ENCODE measurements at regions not wholly inside any gene's neighbourhood (a gene's known extent, or its start where the extent isn't known, plus 50 kb on each side); places are given as distances from the start of the nearest gene placed in this dataset.

DNA sequence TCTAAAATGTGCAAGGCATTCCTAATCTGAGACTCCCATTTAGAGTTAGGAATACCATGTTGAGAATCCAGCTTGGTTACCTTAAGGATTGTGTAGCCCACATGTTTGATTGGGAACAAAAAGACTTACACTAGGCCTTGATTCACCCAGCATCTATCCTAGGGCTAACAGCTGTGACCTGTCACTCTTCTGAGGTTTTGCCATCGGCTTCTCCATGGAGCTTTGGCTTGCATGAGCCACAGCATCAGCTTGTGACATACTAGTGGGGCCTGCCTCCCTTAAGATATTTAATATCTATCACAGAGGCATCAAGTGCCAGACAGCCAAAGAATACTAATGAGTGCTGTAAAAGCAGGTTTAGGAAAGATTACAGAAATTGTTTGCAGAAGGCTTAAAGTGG, 241.3 kb upstream of the UBE2E3 start:
- no peak for DNase-seq

DNA sequence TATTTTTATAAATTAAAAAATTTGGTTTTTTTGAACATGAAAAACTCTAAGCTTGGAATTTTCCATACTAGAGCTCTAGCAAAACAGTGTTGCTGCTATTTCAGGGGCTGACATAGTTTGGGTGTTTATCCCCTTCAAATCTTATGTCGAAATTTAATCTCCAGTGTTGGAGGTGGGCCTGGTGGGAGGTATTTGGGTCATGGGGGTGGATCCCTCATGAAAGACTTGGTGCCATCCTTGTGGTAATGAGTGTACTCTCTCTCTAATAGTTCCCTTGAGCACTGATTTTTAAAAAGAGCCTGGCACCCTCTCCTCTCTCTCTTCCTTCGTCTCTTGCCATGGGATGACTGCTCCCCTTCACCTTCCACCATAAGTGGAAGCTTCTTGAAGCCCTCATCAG, 244.6 kb upstream of the UBE2E3 start:
- no peak for DNase-seq

DNA sequence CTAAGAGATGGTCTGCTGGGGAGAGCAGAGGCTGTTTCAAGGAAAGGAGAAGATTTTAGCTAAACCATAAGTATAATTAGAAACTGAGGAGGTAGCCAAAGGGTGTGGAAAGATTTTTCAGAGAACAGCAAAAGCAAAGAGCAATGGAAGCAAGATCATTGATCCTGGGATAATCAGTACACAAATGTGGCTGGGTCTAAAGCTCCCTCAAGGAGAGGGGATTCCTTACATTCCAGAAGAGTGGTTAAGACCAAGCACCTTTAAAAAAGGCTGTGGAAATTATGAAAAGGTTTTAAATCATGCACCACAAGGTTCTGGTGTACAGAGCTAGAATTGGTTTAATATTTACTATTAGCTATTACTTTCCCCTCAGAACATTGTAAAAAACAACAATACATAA, 246.0 kb upstream of the UBE2E3 start:
- DNase-seq: no peak

DNA sequence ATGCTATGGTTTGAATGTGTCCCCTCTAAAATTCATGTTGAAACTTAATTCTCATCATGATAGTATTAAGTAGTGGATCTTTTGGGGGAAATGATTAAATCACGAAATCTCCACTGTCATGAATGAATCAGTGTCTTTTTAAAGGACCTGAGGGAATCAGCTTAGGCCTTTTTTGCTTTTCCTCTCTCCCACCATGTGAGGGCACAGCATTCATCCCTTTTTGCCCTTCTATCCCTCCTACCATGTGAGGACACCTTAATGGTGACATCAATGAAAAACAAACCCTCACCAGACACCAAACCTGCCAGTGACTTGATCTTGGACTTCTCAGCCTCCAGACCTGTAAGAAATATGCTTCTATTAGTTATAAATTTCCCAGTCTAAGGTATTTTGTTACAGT, 247.1 kb upstream of the UBE2E3 start:
- no peak for DNase-seq

DNA sequence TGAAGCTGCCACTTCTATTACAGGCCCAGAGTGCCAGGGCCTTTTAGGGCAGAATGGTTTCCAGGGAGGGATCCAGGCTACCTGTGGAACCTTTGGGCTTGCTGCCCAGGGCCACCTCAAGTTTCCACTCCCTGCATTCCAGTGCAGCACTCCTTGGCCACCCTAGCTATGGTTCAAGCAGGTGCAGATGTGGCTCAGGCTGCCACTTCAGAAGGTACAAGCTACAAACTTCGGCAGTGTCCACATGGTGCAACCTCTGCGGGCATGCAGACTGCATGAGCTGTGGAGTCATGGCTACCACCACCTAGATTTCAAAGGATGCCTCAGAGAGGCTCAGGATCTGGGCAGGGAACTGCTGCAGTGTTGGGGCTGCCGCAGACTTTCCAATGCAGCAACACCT, 248.1 kb upstream of the UBE2E3 start:
- DNase-seq: no peak

DNA sequence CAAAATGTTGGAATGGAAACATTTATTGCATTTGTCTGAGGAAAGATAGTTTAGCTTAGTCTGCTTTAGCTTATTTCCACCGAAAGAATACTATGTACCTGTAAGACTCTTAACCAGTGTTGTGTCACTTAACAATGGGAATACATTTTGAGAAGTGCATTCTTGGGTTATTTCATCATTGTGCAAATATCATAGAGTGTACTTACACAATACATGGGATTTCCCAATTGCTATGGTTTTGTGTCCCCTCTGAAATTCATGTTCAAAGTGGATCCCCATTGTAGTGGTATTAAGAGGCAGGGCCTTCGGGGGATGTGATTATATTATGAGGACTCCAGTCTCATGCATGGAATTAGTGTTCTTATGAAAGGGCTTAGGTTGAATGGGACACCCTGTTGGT, 249.4 kb upstream of the UBE2E3 start:
- DNase-seq: no peak

DNA sequence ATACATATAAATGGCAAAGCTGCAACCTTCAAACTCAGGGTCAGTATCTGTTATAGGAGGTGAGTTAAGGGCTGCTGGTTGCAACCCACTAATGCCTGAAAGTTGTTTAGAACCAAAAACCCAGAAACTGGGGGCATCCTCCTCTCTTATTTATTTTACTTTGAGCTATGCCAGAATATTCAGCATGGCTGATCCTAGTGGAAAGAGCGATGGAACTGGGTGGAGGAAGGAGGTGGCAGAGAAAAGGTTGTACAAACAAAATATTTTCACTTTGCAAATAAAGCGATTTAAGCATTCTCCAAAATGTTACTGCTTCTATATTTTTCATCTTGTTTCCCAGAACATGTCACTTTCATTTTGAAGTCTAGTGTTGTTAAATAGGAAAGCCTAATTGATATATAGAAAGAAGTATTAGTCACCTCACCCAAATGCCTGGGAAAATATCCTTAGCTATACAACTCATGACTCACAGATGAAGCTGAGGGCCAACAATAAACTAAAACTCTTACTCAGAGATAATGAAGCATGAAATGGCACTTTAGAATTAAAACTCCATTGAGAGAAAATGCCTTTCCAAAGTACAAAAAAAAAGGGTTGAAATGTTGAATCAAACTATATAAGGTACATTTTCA, 251.4 kb upstream of the UBE2E3 start:
- DNase-seq: no peak

DNA sequence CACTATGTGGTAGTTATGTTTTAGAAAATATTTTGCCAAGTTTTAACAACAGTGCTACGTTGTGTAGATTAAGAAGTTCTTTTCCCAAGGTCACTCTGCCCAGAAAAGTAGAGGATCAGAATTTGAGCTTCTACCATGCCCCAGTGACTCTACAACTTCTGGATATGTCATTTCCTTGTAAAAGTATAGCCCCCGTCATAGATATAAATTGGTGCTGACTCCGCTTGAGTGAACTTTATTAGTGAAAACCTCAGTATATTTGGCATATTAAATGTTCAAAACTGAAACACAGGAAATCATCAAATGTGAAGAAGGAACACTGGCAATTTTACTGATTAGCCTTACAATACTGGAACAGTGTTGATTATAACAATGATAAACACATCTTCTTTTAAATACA, 256.7 kb upstream of the UBE2E3 start:
- DNase-seq: no peak

DNA sequence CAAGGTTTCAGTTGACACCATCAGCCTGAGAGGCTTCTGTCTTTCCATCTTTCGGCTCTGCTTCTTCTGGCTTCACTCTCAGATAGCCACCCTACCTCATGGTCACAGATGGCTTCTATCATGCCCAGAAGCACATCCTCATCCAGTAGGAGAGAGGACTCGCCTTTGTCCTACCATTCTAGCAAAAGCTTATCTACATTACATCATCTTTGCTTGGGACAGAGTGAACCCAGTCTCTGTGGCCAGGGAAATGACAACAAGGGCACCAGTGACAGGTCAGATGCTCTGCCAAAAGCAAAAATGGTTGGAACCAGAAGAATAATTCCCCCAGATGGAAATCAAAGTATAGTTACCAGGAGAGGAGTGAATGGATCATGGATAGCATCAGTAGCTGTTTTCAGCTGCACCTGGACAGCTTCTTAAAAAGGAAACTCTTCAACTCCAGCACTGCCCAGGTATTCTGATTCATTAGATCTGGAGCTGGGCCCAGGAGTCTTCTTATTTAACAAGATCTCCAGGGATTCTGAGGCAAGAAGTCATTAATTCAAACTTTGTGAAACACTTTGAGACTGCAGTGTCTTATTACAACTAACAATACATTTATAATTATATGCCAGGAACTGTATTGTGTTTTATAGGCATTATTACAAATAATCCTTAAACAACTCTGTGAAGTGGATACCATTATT, 257.7 kb upstream of the UBE2E3 start:
- no peak for DNase-seq

DNA sequence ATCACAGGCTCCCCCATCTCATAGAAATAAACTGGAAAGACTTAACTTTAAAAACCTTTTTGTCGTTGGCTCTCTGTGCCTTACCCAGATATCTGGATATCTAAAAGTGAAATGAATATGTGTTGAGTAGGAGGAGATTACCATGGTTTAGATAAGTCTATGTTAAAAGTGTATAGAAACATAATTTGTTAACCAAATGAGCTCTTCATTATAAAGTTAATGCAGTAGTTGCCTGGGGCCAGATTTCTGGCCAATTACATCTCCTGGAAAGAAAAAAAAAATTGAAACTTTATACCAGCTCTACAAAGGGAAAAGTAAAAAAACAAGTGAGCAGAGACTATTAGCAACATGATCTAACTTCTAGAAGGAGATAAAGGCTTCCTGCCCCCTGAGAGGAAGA, 259.6 kb upstream of the UBE2E3 start:
- no peak for DNase-seq

DNA sequence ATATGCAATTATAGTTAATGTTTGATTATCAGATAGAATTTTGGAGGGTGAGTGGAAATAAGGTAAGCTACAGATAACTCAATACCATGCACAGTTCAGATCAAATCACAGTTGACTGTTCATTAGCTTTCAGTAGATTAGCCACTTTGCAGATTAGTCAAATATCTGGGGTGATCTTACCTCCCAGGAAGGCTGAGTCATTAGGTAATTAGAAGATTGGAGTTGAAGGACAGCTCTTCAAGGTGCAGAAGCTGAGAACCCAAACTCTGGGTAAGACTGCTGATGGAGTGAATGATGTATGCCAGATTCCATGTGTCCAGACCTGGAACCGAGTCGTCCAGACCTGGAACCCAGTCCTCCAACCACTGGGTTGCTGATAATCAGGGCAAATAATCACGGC, 262.8 kb upstream of the UBE2E3 start:
- DNase-seq: no peak

DNA sequence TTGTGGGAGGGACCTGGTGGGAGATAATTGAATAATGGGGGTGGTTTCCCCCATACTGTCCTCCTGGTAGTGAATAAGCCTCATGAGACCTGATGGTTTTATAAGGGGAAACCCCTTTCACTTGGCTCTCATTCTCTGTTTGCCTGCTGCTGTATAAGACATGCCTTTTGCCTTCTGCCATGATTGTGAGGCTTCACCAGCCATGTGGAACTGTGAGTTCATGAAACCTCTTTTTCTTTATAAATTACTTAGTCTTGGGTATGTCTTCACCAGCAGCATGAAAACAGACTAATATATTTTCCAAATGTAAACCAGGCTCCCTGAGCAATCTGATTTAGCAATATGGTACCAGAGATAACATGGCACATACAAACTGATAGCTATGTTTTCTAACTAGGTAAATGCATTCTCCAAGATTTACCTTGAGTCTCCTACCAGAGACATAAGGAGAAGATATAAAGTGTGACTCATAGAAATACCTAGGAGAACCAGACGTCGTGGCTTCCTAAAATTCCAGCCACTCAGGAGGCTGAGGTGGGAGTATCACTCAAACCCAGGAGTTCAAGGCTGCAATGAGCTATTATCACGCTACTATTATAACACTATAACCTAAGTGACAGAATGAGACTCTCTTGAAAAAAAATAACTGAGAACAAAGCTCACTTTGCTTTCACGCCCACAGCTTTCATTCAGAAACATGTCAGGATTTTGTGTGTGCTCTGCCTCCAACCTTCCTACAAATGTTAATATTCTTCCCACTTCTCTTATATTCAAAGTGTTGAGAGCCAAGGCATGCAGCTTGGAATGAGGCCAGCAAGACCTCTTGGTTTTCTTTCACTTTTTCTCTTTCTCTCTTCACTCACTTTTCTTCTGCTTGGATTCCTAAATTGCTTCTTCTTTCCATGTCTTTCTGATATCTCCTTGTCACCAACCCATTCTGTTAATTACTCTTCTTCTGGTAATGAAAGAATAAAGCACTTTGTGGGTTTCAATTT, 263.9 kb upstream of the UBE2E3 start:
- DNase-seq: no peak

DNA sequence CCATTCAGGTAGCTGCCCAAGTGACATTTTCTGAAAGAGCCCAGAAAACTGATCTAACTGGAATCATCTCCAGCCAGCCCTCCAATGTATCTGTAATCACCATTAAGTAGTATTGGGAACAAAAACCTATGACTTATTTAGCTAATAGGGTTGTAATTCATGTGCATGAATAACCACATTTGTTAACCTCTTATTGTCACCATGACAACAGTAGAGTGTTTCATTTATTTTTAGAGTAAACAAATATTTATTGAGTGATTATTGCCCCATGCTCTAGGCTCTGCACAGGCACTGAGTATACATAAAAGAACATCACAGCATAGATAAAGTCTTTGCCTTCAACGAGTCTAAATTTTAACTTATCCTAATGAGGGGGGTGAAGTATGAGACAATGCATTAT, 265.4 kb upstream of the UBE2E3 start:
- no peak for DNase-seq

DNA sequence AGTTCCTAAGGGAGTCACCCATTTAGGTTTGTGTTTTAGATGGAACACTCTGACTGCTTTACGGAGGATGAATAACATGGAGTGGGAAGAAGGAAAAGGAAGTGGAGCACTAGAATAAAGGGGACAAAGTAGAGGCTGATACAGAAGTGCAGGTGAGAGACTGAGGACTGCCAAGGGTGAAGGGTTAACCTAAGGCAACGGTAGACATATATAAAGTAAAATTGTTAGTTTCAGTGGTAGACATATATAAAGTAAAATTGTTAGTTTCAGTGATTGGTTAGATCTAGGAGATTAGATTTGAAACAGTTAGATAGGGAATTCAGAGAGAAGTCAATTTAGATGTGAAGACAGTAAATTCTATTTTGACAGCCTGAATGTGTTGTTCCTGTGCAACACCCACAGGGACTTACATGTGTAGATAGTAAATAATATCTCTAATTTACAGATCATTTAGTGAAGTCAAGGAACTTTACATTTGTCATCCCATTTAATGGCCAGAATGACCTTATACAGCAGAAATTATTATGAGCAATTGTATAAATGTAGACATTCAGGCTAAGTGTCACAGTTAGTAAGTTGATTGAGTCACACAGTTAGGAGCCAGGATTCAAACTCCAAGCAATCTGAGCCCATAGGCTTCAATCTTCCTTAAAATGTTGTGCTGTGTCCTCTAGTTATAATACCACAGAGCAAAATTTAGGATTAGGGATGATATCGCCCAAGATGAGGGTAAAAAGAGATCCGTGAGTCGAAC, 270.8 kb upstream of the UBE2E3 start:
- no peak for DNase-seq

DNA sequence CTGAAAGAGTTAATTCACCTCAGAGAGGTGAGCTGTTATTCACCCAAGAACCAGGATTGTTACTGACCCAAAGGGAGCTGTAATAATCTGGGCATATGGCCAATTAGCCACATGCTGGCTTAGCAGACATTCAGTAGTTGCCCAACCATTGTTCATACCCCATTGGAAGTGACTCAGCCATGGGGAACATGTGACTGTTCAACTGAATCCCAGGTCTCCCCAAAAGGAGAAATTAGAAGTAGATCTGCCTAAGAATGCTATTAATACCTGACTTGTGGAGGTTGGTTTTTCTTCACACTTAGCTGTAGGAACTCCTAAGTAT, 272.6 kb upstream of the UBE2E3 start:
- DNase-seq: no peak

DNA sequence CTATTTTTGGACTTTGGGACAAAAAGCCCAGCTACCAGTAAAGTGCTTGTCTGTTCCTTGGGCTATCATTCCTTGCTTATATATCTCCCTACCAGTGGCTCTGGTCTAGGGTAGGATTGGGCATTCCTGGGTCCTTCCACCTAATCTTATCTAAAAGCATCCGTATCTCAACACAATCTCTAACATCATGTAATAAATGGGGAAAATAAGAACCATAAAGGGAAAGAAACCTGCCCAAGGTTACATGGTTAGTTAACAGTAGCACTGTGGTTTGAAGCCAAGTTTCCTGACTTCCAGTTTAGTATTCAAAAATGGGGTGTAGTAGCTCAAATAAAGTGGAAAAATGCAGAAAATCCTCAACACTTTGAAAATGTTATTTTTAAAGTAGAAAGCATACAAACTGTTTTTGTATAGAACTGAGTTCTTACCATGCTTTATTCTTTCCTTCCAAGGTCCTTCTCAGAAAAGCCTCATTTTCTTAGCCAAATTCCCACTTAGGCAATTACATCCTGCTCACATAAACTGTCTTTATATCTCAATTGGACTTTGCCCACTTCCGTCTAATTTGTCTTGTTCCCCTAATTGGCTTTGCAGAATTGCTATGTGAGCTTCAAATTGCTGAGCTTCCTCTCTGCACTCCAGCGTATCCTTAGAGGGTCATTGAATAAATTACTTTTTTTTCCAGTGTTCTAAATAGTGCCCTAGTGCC, 273.1 kb upstream of the UBE2E3 start:
- no peak for DNase-seq

DNA sequence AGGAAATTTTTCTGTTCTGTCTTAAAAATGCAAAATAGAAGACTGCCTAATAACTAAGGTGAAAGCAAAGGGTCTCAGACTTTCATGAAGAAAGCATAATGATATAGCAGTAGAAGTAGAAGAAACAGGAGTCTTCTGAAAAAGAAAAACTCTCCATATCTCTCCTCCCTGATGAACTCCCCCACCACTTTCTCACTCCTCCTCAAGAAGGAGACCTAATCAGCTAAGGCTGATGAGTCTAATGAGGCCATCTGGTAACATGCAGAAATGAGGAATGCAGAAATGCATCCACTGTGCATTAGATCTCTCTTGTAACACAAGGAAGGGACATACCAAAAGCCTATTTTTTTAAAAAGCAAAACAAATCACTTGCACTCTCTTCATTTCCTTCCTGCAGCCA, 273.7 kb upstream of the UBE2E3 start:
- no peak for DNase-seq

DNA sequence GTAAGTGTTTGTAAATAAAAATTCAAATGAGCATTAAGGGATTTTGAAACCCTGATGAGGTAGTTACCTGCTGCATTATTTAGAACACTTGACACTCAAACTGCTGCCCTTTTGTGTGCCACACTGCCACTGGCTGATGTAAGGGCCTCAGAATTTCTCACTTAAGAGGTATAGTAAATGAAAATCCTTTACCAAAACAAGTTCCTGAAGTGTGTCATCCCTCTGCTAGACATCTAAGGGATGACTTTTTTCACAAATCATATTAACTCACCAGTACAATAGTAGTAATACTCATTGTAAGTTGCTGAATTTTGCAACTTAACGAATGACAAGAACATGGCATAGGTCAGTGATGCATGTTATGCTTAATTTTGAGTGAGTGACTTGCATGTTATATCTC, 274.9 kb upstream of the UBE2E3 start:
- no peak for DNase-seq

DNA sequence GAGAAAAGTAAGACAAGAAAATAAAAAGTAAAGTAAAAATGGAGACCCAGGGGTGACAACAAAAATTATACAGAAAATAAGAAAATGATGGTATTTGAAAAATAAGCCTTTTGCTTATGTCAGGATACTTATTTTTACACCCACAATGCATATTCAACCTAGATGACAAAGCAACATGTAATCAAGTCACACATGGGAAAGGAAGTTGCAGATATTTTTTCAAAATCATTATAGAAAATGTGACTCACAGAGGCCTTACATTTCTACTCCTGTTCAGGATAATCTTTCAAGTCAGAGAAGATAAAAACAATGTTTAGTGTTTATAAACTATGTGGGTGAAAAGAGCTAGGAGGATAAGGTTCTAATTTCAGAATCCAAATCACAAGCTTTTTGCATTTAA, 275.3 kb upstream of the UBE2E3 start:
- DNase-seq: no peak

DNA sequence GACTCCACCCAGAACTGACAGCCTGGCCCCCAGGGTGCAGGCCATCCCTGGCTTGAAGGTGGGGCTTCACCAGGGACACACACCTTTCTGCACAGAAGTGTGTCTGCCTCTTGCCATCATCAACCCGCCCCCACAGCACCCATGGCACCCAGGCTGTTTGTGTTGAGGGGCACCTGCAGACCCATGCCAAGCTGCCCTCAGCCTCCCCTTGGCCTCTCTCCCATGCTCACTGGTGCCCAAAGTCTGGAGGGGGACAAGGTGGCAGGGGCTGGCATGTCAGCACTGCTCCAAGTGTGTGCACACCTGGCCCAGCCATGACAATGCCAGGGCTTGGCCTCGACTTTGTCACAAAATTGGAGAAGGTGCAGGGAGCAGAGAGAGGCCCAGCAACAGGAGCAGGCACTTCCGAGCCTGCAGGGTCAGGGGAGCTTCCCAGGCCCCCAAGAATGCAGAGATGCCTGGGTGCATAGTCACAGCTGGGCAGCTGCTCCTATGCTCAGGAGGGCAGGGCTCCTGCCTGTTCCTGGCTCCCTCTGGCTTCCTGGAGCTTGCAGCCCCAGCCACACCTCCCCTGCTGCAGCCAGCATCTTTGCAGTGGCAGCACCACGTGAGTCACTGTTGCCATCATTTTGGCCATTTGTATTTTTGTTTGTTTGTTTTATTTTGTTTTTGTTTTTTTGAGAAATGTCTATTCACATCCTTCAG, 280.6 kb upstream of the UBE2E3 start:
- DNase-seq: no peak

DNA sequence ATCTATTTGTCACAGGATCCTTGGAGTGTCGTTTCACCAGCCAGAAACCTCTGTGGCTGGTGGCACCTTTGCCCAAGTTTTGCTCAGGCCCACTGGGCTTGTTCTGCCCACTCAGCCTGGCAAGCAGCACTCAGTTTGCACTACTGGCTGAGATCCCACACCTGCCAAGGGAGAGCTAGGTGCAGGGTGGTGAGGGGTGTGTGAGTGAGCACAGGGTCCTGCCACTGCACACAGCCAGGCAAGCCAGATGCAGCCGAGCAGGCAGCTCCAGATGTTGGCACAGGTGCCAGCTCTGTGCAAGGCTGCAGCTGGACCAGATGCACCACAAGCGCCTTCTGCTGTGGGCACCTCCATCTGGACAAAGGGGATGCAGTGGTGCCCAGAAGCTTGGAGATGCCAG, 281.7 kb upstream of the UBE2E3 start:
- DNase-seq: no peak
